ENCODE measurements at regions not wholly inside any gene's neighbourhood (a gene's known extent, or its start where the extent isn't known, plus 50 kb on each side); places are given as distances from the start of the nearest gene placed in this dataset.
"Not testable (repeated sequence)": the region's sequence is repeated elsewhere in the genome, so short reads cannot be mapped to it uniquely, and the experiment has no call there.

GRCh38 chr4:55280474-55280873 lies 65.6 kb upstream of the SRD5A3 start:
- FAIRE-seq: not testable (repeated sequence)

DNA sequence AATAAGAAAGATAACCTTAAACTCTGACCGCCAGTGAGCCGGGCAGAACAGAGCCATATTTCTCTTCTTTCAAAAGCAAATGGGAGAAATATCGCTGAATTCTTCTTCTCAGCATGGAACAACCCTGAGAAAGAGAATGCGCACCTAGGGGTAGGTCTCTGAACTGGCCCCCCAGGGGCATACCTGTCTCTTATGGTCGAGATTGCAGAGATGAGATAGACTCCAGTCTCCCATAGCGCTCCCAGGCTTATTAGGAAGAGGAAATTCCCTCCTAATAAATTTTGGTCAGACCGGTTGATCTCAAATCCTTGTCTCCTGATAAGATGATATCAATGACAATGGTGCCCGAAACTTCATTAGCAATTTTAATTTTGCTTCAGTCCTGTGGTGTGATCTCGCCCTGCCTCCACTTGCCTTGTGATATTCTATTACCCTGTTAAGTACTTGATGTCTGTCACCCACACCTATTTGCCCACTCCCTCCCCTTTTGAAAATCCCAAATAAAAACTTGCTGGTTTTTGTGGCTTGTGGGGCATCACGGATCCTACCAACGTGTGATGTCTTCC lies 64.8 kb upstream of the SRD5A3 start:
- peaks cover 0 to 20% of the 10 kb centered on the region in 2 donors for H3K9me3 ChIP-seq (ENCODE audit: control insufficient read depth in 2 of 2, insufficient read depth in 1 of 2, low read depth in 1 of 2, low read length in 1 of 2)
- not testable (repeated sequence) for FAIRE-seq; H3K4me1 ChIP-seq (ENCODE audit: control insufficient read depth in 3 of 3, insufficient read depth in 2 of 3, low read depth in 1 of 3, low read length in 2 of 3); H3K4me3 ChIP-seq (ENCODE audit: low read depth in 1 of 3, low read length in 3 of 3); H3K27me3 ChIP-seq (ENCODE audit: control insufficient read depth in 3 of 3, insufficient read depth in 3 of 3, low read length in 3 of 3); H3K36me3 ChIP-seq (ENCODE audit: control insufficient read depth in 3 of 3, insufficient read depth in 2 of 3, low read depth in 1 of 3, low read length in 3 of 3); H3K27ac ChIP-seq (ENCODE audit: low read depth in 1 of 3, low read length in 2 of 3); DNase-seq
- 58 to 64% (median 63%) methylated on average over 11 of the region's 11 CpGs for WGBS, 3 donors

More at GRCh38 chr4:55280474-55280873, 65.6 kb upstream of the SRD5A3 start:
- WGBS, 3 donors: 54 to 68% (median 60%) methylated on average over 6 to 7 of the region's 7 CpGs
- not testable (repeated sequence) for DNase-seq; H3K27me3 ChIP-seq (ENCODE audit: control insufficient read depth in 3 of 3, insufficient read depth in 3 of 3, low read length in 3 of 3); H3K4me3 ChIP-seq (ENCODE audit: low read depth in 1 of 3, low read length in 3 of 3); H3K36me3 ChIP-seq (ENCODE audit: control insufficient read depth in 3 of 3, insufficient read depth in 2 of 3, low read depth in 1 of 3, low read length in 3 of 3); H3K4me1 ChIP-seq (ENCODE audit: control insufficient read depth in 3 of 3, insufficient read depth in 2 of 3, low read depth in 1 of 3, low read length in 2 of 3); H3K27ac ChIP-seq (ENCODE audit: low read depth in 1 of 3, low read length in 2 of 3)
- peaks cover 0 to 19% of the 10 kb centered on the region in 2 donors for H3K9me3 ChIP-seq (ENCODE audit: control insufficient read depth in 2 of 2, insufficient read depth in 1 of 2, low read depth in 1 of 2, low read length in 1 of 2)

- FAIRE-seq (no peak), DNase-seq (no peak)
- no peak overlapping the region for H3K4me3 ChIP-seq (ENCODE audit: low read depth in 1 of 3, low read length in 3 of 3)
- H3K4me1 ChIP-seq (ENCODE audit: control insufficient read depth in 3 of 3, insufficient read depth in 2 of 3, low read depth in 1 of 3, low read length in 2 of 3): no peaks in the 10 kb centered on the region
- no peaks in the 10 kb centered on the region for H3K36me3 ChIP-seq (ENCODE audit: control insufficient read depth in 3 of 3, insufficient read depth in 2 of 3, low read depth in 1 of 3, low read length in 3 of 3)
- 87 to 100% (median 95%) methylated on average over 1 of the region's 1 CpG for WGBS, 3 donors
- no peaks in the 10 kb centered on the region for H3K27me3 ChIP-seq (ENCODE audit: control insufficient read depth in 3 of 3, insufficient read depth in 3 of 3, low read length in 3 of 3)
- peaks cover 0 to 20% of the 10 kb centered on the region in 2 donors for H3K9me3 ChIP-seq (ENCODE audit: control insufficient read depth in 2 of 2, insufficient read depth in 1 of 2, low read depth in 1 of 2, low read length in 1 of 2)
- no peak overlapping the region for H3K27ac ChIP-seq (ENCODE audit: low read depth in 1 of 3, low read length in 2 of 3)
Observed at GRCh38 chr4:55284331-55284730, 61.7 kb upstream of the SRD5A3 start.

GRCh38 chr4:55291227-55291640 lies 54.8 kb upstream of the SRD5A3 start:
- H3K36me3 ChIP-seq (ENCODE audit: control insufficient read depth in 3 of 3, insufficient read depth in 2 of 3, low read depth in 1 of 3, low read length in 3 of 3): no peaks in the 10 kb centered on the region
- no peaks in the 10 kb centered on the region for H3K4me1 ChIP-seq (ENCODE audit: control insufficient read depth in 3 of 3, insufficient read depth in 2 of 3, low read depth in 1 of 3, low read length in 2 of 3)
- FAIRE-seq (no peak), DNase-seq (no peak)
- no peaks in the 10 kb centered on the region for H3K27me3 ChIP-seq (ENCODE audit: control insufficient read depth in 3 of 3, insufficient read depth in 3 of 3, low read length in 3 of 3)
- 49 to 67% (median 49%) methylated on average over 3 of the region's 3 CpGs for WGBS, 3 donors
- H3K9me3 ChIP-seq (ENCODE audit: control insufficient read depth in 2 of 2, insufficient read depth in 1 of 2, low read depth in 1 of 2, low read length in 1 of 2): no peaks in the 10 kb centered on the region
- H3K4me3 ChIP-seq (ENCODE audit: low read depth in 1 of 3, low read length in 3 of 3): no peak overlapping the region
- no peak overlapping the region for H3K27ac ChIP-seq (ENCODE audit: low read depth in 1 of 3, low read length in 2 of 3)

DNA sequence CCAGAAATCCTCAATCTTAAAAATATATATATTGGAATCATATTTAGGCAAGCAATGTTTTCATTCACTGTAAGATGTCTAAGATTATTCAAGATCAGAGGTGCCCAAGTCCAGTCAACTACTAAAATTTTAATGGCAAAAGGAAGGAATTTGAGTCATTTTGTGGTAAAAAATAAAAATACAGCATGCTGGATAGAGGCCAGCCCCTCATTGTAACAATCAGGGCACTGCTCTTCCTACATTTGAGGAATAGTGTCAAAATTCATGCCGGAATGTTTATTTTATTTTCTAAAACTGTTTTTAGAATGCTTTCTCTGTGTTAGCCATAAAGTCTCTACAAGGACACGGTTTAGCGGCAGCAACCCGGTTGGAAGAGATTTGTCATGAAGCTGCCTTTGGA lies 49.9 kb upstream of the SRD5A3 start:
- no peak for FAIRE-seq
- Histone ChIP-seq H3K36me3 (ENCODE audit: control insufficient read depth in 3 of 3, insufficient read depth in 2 of 3, low read depth in 1 of 3, low read length in 3 of 3) (no peaks in the 10 kb centered on the region), H3K27me3 (ENCODE audit: control insufficient read depth in 3 of 3, insufficient read depth in 3 of 3, low read length in 3 of 3) (no peaks in the 10 kb centered on the region), H3K4me1 (ENCODE audit: control insufficient read depth in 3 of 3, insufficient read depth in 2 of 3, low read depth in 1 of 3, low read length in 2 of 3) (no peaks in the 10 kb centered on the region), H3K9me3 (ENCODE audit: control insufficient read depth in 2 of 2, insufficient read depth in 1 of 2, low read depth in 1 of 2, low read length in 1 of 2) (peaks cover 0 to 7% of the 10 kb centered on the region in 2 donors), H3K27ac (ENCODE audit: low read depth in 1 of 3, low read length in 2 of 3) (no peak overlapping the region), H3K4me3 (ENCODE audit: low read depth in 1 of 3, low read length in 3 of 3) (no peak overlapping the region)
- WGBS, 3 donors: 81 to 92% (median 88%) methylated on average over 4 of the region's 4 CpGs
- no peak for DNase-seq

Measured in small intestine (tissue), 7 donors.